Skeletal muscle tissue (tissue), 3 donors: ENCODE measurements at regions not wholly inside any gene's neighbourhood (a gene's known extent, or its start where the extent isn't known, plus 50 kb on each side); places are given as distances from the start of the nearest gene placed in this dataset.

Experiments
- H3K27ac ChIP-seq: one replicate; pipeline ENCODE4 v1.7.0; 2013; ENCODE audit warnings: mild to moderate bottlenecking, low read depth, low read length, inconsistent platforms
- H3K27me3 ChIP-seq, 3 donors: one replicate each; pipeline ENCODE4 v1.7.0; 2013; ENCODE audit warnings: low read length in 3 of 3; ENCODE audit not compliant: control insufficient read depth in 3 of 3, insufficient read depth in 3 of 3
- H3K36me3 ChIP-seq, 3 donors: one replicate each; pipeline ENCODE4 v1.7.0; 2013; ENCODE audit warnings: low read length in 3 of 3; ENCODE audit not compliant: control insufficient read depth in 3 of 3, insufficient read depth in 3 of 3
- H3K4me1 ChIP-seq, 3 donors: one replicate each; pipeline ENCODE4 v1.7.0; 2013; ENCODE audit warnings: low read length in 3 of 3, mild to moderate bottlenecking in 3 of 3; ENCODE audit not compliant: control insufficient read depth in 3 of 3, insufficient read depth in 3 of 3
- H3K4me3 ChIP-seq, 3 donors: one replicate each; pipeline ENCODE4 v1.7.0; 2013; ENCODE audit warnings: low read length in 3 of 3
- H3K9ac ChIP-seq, 3 donors: one replicate each; pipeline ENCODE4 v1.7.0; 2013; ENCODE audit warnings: low read length in 3 of 3, mild to moderate bottlenecking in 3 of 3, moderate library complexity in 2 of 3, low read depth in 1 of 3
- H3K9me3 ChIP-seq, 3 donors: one replicate each; pipeline ENCODE4 v1.7.0; 2013; ENCODE audit warnings: low read length in 3 of 3; ENCODE audit not compliant: control insufficient read depth in 3 of 3
- donor health status: Osteomylitis.

DNA sequence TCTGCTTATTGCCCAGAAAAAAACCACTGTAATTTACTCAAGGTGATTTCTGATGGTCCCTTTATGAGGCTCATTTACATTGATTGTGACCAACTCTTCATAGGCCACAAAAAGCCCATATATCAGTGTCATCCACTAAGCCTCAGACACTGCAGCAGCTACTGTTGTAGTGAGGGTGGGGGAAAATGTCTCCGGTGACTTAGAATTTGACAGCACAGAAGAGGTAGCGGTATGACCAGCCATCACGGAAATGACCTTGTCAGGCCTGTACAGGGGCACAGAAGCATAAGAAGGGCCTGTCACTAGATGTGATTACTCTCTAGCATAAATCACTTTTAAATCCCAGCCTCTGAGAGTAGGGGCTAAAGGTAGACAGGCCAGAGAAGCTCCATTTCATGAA lies 190.3 kb downstream of the PAX3 start:
- H3K9me3 ChIP-seq: no peaks in the 10 kb centered on the region
- no peaks in the 10 kb centered on the region for H3K27me3 ChIP-seq
- H3K27ac ChIP-seq: no peak overlapping the region
- no peak overlapping the region for H3K9ac ChIP-seq
- H3K4me1 ChIP-seq: no peaks in the 10 kb centered on the region
- no peaks in the 10 kb centered on the region for H3K36me3 ChIP-seq
- no peak overlapping the region for H3K4me3 ChIP-seq

DNA sequence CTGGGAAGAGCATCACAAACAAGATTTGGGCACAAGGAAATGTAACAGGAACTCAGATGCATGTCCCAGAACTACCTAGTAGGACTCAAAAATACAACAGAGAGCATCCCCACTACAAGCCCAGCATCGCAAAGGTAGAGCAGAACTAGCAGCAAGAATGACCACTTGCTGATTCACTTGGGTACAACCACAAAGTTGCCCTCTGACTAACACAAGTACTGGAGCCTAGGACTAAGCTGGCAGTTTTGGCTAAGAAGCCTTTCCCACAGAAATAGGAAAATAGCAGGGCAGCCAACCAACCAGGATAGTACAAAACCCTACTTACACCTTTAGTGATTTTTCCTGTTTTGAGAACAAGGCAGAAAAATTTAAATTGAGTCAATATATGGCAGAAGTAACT lies 193.8 kb downstream of the PAX3 start:
- no peaks in the 10 kb centered on the region for H3K9me3 ChIP-seq
- no peak overlapping the region for H3K4me3 ChIP-seq
- no peak overlapping the region for H3K9ac ChIP-seq
- H3K36me3 ChIP-seq: no peaks in the 10 kb centered on the region
- no peak overlapping the region for H3K27ac ChIP-seq
- H3K4me1 ChIP-seq: no peaks in the 10 kb centered on the region
- H3K27me3 ChIP-seq: no peaks in the 10 kb centered on the region

DNA sequence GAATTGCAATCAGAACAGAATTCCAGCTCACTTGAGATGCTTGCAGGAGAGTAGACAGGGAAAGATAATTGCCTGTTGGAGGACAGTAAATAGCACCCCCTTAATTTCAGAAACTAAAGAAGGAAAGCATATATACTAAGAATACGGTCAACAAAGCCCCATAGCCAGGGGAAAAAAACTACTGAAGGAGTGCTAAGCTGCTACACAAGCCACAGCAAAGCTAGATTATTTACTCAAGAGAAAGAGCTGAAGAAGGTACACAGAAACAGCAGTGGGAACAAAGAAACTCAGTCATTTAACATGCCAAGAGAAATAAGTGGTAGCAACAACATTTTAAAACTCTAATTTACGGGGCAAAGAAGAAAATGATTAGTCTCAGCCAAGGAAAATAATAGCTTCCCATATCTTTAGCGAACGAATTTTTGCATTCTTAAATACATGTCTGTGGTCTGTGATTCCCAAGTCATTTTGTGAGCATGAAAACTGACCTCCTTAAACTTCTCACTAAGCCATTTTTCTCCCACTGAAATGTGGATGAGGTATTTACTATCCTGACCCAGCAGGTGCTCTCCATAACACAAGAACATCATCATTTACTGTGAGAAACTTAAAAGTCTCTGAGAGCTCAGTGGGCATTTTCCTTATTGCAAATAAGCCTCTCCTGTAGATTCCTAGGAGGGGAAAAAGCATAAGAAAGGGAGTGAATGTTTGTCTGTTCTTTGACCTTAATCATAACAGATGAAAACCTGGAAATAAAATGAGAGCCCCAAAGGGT lies 196.0 kb downstream of the PAX3 start:
- Histone ChIP-seq H3K27me3 (no peaks in the 10 kb centered on the region), H3K27ac (no peak overlapping the region), H3K9ac (no peak overlapping the region), H3K9me3 (no peaks in the 10 kb centered on the region), H3K4me1 (no peaks in the 10 kb centered on the region), H3K36me3 (no peaks in the 10 kb centered on the region), H3K4me3 (no peak overlapping the region)

DNA sequence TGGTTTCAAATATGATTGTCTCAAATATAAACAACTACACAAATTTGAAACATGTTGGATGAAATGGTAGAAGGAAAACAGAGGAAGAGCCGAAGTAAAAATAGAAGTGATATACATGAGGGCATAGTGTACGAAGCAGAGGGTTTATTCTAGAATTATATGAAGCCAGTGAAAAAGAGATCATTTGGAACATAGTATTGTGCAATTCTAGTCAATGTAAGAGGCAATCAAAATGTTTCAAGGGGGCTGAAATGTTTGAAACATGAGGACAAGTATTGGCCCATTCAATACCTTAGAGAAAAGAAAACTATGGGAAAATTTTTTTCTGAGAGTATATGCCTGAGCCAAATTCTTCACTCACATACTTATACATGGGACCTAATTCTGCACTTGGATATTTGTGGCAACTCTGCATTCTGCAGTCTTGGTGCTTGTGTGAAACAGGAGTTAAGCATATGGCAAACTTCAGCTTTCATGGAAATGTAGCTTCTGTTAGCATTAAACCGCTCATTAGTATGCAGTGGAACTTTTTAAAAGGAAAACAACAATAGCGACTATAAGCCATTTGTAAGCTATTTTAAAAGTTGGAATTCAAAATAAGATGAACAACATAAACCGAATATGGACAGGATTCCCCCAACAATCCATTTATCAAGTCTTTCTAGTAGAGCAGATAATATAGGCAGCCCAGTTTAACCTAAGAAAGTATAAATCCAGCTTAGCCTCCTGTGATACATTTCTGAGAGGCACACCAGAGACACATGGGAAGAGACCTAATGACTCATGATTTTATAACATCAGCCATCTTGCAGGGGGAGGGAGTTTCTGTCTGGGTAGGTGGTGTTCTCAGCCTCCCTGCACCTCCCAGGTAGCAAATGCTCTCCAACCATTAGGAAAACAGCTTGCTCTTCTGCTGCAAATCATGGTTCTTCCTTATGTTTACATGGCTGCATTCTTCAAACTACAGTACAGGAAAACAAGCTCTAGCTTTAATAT lies 197.8 kb downstream of the PAX3 start:
- H3K36me3 ChIP-seq: no peaks in the 10 kb centered on the region
- no peaks in the 10 kb centered on the region for H3K9me3 ChIP-seq
- H3K9ac ChIP-seq: no peak overlapping the region
- no peak overlapping the region for H3K4me3 ChIP-seq
- no peaks in the 10 kb centered on the region for H3K4me1 ChIP-seq
- no peaks in the 10 kb centered on the region for H3K27me3 ChIP-seq
- no peak overlapping the region for H3K27ac ChIP-seq

DNA sequence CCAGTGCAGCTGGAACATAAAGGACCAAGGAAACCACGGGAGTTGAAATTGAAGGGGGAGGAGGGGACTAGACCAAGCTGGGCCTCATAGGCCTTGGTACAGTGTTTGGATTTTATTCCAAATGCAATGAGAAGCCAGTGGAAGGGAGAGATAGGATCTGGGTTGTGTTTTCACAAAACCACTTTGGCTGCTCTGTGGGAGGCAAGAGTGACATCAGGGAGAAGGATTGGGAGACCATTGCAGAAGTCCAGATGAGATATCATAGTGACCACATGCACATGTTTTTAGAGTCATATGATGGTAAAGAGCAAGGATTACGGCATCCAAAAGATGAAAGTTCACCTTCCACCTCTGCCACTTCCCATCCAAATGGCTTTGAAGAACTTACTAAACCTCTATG lies 210.2 kb downstream of the PAX3 start:
- no peaks in the 10 kb centered on the region for H3K27me3 ChIP-seq
- H3K9ac ChIP-seq: no peak overlapping the region
- H3K4me3 ChIP-seq: no peak overlapping the region
- H3K36me3 ChIP-seq: no peaks in the 10 kb centered on the region
- peaks cover 0 to 4% (median 0%) of the 10 kb centered on the region in 3 donors for H3K9me3 ChIP-seq
- H3K4me1 ChIP-seq: no peaks in the 10 kb centered on the region
- no peak overlapping the region for H3K27ac ChIP-seq

DNA sequence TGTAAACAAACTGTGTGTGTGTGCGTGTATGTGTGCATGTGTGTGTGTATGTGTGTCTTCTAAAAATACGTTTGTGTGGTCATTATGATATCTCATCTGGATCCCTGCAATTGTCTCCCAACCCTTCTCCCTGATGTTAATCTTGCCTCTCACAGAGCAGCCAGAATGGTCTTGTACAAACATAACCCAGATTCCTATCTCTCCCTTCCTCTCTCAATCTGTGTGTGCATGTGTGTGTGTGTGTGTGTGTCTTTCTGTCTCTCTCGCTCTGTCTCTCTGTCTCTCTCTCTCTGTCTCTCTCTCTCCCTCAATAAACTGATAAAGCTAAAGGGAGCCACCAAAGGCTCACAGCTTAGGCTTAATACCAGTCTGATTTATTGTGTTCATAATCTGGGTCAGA lies 210.8 kb downstream of the PAX3 start:
- Histone ChIP-seq H3K4me1 (no peaks in the 10 kb centered on the region), H3K27ac (no peak overlapping the region), H3K9me3 (peaks cover 0 to 4% (median 0%) of the 10 kb centered on the region in 3 donors), H3K36me3 (no peaks in the 10 kb centered on the region), H3K9ac (no peak overlapping the region), H3K4me3 (no peak overlapping the region), H3K27me3 (no peaks in the 10 kb centered on the region)

DNA sequence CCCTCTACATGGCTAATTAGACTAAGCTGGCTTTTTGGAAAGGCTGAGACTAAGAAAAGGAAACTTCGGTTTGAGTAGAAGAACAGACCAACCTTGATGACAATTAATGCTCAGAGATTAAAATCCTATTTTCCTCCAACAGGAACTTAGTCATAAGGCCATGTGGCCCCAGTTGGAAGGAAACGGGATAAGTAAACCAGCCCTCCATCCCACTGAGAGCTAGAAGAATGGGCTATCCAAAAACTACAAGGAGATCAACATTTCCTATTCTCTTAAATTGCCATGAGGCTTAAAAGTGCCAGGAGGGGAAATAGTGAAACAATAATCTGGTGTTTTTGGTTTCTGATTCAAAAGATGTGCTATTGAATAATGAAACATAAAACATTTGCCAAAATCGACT lies 216.6 kb downstream of the PAX3 start:
- H3K4me1 ChIP-seq: peaks cover 0 to under 1% (median 0%) of the 10 kb centered on the region in 3 donors
- H3K4me3 ChIP-seq: no peak overlapping the region
- no peak overlapping the region for H3K9ac ChIP-seq
- H3K27me3 ChIP-seq: no peaks in the 10 kb centered on the region
- no peak overlapping the region for H3K27ac ChIP-seq
- H3K9me3 ChIP-seq: no peaks in the 10 kb centered on the region
- no peaks in the 10 kb centered on the region for H3K36me3 ChIP-seq

DNA sequence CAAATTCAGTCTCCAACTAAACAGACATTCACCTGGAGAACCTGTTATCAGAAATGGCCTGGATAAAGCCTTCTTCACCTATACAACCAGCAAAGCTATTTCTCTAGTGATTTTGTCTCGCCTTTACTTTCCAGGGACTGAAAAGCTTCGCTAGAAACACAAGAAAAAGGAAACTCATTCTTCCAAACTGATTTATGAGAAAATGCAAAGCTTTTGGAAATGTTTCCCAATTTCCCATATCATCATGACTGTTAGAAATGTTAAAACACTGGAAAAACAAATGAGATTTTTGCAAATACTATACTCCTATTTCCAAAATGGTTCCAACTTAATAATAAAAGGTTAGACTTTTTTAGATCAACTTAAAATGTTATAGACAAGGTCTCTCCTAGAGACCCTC lies 218.7 kb downstream of the PAX3 start:
- H3K36me3 ChIP-seq: no peaks in the 10 kb centered on the region
- H3K27me3 ChIP-seq: no peaks in the 10 kb centered on the region
- no peak overlapping the region for H3K9ac ChIP-seq
- H3K9me3 ChIP-seq: no peaks in the 10 kb centered on the region
- peaks cover 0 to 4% (median 0%) of the 10 kb centered on the region in 3 donors for H3K4me1 ChIP-seq
- no peak overlapping the region for H3K4me3 ChIP-seq
- no peak overlapping the region for H3K27ac ChIP-seq

DNA sequence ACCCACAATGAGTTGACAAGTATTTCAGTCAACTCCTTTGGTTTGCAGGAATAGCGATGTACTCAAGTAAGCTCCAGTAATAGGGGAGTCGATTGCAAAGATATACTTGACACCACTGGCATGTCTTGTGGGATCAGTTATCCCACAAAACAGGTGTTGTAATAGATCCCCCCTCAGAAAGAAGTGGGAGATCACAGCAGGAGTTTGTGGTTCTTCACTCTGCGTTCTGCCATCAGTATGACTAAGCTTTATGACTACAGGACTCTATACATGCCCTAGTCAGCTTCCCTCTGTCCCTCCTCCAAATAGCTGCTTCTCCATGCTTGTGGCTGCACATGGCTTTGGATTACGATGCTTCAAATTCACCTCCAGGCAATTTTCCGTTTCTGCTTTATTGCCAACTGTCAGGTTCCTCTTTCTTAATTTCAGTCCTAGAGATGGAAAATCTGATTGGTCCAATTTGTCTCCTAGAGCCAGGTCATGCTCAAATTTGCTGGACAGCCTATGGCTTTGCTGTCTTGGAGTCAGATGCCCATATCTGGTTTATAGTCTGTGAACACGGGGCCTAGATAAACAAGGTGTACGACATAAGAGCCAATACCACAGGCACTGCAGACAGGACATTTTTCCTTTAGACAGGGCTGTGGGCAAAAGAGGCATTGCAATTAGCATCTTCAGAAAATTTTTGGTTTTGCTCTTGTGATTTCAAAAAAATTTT lies 221.7 kb downstream of the PAX3 start:
- Histone ChIP-seq H3K27ac (peak overlapping the region; percentile 21), H3K9me3 (no peaks in the 10 kb centered on the region), H3K36me3 (no peaks in the 10 kb centered on the region), H3K4me3 (no peak overlapping the region), H3K9ac (no peak overlapping the region), H3K27me3 (no peaks in the 10 kb centered on the region), H3K4me1 (peaks cover 0 to 4% (median 0%) of the 10 kb centered on the region in 3 donors)
